Neural progenitor cell (in vitro differentiated cells): ENCODE measurements at regions not wholly inside any gene's neighbourhood (a gene's known extent, or its start where the extent isn't known, plus 50 kb on each side); places are given as distances from the start of the nearest gene placed in this dataset.

Experiments
- DNase-seq: peaks from one replicate; pipeline ENCODE4 v3.0.0-alpha.2; 2016; ENCODE audit warnings: low spot score
- H2AFZ ChIP-seq: fragments of 200-600 bp; sonication (generic); replicated peaks from 2 replicates; pipeline ENCODE4 v1.6.1; 2016; ENCODE audit warnings: antibody characterized with exemption
- H3F3A ChIP-seq: fragments of 200-600 bp; sonication (generic); 2 replicates; pipeline ENCODE4 v1.6.1; 2016; ENCODE audit warnings: antibody characterized with exemption, low read depth
- H3K27ac ChIP-seq: fragments of 200-600 bp; sonication (generic); 2 replicates; pipeline ENCODE4 v1.5.1; 2016; ENCODE audit warnings: mild to moderate bottlenecking
- H3K27me3 ChIP-seq: fragments of 200-600 bp; sonication (generic); 2 replicates; pipeline ENCODE4 v1.6.1; 2016; ENCODE audit warnings: mild to moderate bottlenecking, moderate library complexity
- H3K36me3 ChIP-seq: fragments of 200-600 bp; sonication (generic); 2 replicates; pipeline ENCODE4 v1.5.1; 2016
- H3K4me1 ChIP-seq: fragments of 200-600 bp; sonication (generic); 2 replicates; pipeline ENCODE4 v1.6.1; 2016; ENCODE audit warnings: mixed run types
- H3K4me2 ChIP-seq: fragments of 200-600 bp; sonication (generic); 2 replicates; pipeline ENCODE4 v1.6.1; 2016
- H3K4me3 ChIP-seq: fragments of 200-600 bp; sonication (generic); 2 replicates; pipeline ENCODE4 v1.5.1; 2016
- H3K79me2 ChIP-seq: fragments of 200-600 bp; sonication (generic); 2 replicates; pipeline ENCODE4 v1.6.1; 2016; ENCODE audit warnings: low read depth
- H3K9ac ChIP-seq: fragments of 200-600 bp; sonication (generic); 2 replicates; pipeline ENCODE4 v1.6.1; 2016
- H3K9me3 ChIP-seq: fragments of 200-600 bp; sonication (generic); 2 replicates; pipeline ENCODE4 v1.5.1; 2016; ENCODE audit warnings: low read depth
- H4K20me1 ChIP-seq: fragments of 200-600 bp; sonication (generic); 2 replicates; pipeline ENCODE4 v1.6.1; 2016; ENCODE audit warnings: low read depth
- H3K27ac Mint-ChIP-seq: 3 replicates; pipeline ENCODE4 v1.8.0; 2021; ENCODE audit warnings: mixed read lengths
- H3K27me3 Mint-ChIP-seq: 2 replicates; pipeline ENCODE4 v1.8.0; 2022; ENCODE audit warnings: low read depth, mild to moderate bottlenecking, inconsistent platforms, moderate library complexity, mixed read lengths; ENCODE audit not compliant: insufficient read depth
- H3K36me3 Mint-ChIP-seq: 3 replicates; pipeline ENCODE4 v1.8.0; 2021; ENCODE audit warnings: mixed read lengths
- H3K4me1 Mint-ChIP-seq: 3 replicates; pipeline ENCODE4 v1.8.0; 2021; ENCODE audit warnings: mixed read lengths
- H3K4me3 Mint-ChIP-seq: 3 replicates; pipeline ENCODE4 v1.8.0; 2021; ENCODE audit warnings: mild to moderate bottlenecking, moderate library complexity, mixed read lengths
- H3K9me3 Mint-ChIP-seq: 3 replicates; pipeline ENCODE4 v1.8.0; 2020; ENCODE audit warnings: mixed read lengths
- EZH2 ChIP-seq: fragments of 200-600 bp; sonication (generic); IDR thresholded peaks from 2 replicates; pipeline ENCODE4 v1.6.1; 2017; ENCODE audit warnings: antibody characterized with exemption, mild to moderate bottlenecking, moderate library complexity
- EZH2phosphoT487 ChIP-seq: fragments of 200-600 bp; sonication (generic); IDR thresholded peaks from 2 replicates; pipeline ENCODE4 v1.6.1; 2017; ENCODE audit warnings: antibody characterized with exemption
- TF ChIP-seq, protein P1 (sequence below): fragments of 200-600 bp; sonication (generic); IDR thresholded peaks from 2 replicates; pipeline ENCODE4 v1.5.1; 2017; ENCODE audit warnings: antibody characterized with exemption, mild to moderate bottlenecking

DNA sequence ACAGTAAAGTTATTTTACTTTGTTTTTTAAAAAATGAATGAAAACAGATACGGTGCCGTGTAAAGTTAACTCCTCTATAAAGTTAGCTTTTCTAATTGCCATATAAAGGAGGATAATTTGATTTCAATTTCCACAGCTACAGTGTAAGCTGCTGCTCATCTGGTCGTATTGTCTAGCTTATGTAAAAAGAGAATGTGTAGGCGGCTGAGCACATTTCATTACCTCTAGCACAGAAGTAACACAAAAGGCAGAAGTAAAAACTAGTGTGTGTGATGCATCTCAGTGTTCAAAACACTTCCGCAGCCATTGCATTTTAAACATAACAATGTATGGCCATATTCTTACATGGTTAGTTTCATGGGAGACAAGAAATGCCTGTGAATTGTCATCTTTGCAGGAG, 105.0 kb upstream of the P2RY1 start:
- no peaks in the 10 kb centered on the region for H3K4me1 Mint-ChIP-seq

DNA sequence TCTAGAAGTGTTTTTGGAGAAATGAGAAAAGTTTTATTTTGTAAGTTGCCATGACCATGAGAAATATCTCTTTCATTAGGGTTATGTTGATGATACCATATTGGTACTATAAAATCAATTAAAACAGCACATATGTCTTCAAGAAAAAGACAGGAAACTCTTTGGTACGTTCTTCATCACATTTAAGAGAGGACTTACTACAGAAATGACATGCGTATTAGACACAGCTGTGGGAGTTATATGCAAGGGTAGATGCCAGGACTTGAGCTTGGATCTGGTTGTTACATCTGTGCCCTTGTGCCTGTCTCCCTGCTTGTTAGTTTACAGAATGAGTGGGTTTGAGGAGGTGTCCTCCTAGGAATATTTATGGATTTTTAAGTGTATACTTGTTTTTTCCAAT, 103.4 kb upstream of the P2RY1 start:
- H3K27me3 ChIP-seq = no peaks in the 10 kb centered on the region

More for the DNA sequence above, 105.0 kb upstream of the P2RY1 start:
- Mint-ChIP-seq H3K27me3 (peaks cover 3% of the 10 kb centered on the region), H3K27ac (no peak overlapping the region), H3K36me3 (no peaks in the 10 kb centered on the region), H3K4me3 (no peak overlapping the region), H3K9me3 (no peaks in the 10 kb centered on the region)
- no peaks in the 10 kb centered on the region for H3K27me3 ChIP-seq
- TF ChIP-seq, protein P1, sequence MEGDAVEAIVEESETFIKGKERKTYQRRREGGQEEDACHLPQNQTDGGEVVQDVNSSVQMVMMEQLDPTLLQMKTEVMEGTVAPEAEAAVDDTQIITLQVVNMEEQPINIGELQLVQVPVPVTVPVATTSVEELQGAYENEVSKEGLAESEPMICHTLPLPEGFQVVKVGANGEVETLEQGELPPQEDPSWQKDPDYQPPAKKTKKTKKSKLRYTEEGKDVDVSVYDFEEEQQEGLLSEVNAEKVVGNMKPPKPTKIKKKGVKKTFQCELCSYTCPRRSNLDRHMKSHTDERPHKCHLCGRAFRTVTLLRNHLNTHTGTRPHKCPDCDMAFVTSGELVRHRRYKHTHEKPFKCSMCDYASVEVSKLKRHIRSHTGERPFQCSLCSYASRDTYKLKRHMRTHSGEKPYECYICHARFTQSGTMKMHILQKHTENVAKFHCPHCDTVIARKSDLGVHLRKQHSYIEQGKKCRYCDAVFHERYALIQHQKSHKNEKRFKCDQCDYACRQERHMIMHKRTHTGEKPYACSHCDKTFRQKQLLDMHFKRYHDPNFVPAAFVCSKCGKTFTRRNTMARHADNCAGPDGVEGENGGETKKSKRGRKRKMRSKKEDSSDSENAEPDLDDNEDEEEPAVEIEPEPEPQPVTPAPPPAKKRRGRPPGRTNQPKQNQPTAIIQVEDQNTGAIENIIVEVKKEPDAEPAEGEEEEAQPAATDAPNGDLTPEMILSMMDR = no peak
- no peak for TF ChIP-seq EZH2
- no peak for TF ChIP-seq EZH2phosphoT487
- peaks cover 10% of the 10 kb centered on the region for H3K4me1 ChIP-seq
- H3K9ac ChIP-seq = no peak overlapping the region
- no peaks in the 10 kb centered on the region for H3F3A ChIP-seq
- no peak for DNase-seq
- H3K4me2 ChIP-seq = no peak overlapping the region
- H3K4me3 ChIP-seq = no peak overlapping the region
- no peaks in the 10 kb centered on the region for H4K20me1 ChIP-seq
- no peaks in the 10 kb centered on the region for H3K79me2 ChIP-seq
- no peaks in the 10 kb centered on the region for H3K9me3 ChIP-seq
- no peak overlapping the region for H2AFZ ChIP-seq
- H3K36me3 ChIP-seq = no peaks in the 10 kb centered on the region
- H3K27ac ChIP-seq = no peak overlapping the region

DNA sequence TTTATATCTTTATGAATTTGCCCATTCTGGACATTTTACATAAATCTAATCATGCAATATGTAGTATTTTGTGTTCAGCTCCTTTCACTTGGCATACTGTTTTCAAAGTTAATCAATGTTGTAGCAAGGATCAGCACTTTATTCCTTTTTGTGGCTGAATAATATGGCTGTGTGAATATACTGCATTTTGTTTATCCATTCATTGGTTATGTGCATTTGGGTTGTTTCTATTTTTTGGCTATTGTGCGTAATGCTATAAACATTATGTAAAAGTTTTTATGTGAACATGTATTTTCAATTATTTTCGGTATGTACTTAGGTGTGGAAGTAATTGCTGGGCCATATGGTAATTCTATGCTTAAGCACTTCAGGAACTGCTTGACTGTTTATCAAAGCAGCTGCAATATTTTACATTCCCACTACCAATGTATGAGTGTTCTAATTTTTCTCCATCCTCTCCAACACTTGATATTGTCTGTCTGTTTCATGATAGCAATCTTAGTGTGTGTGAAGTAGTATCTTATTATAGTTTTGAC, 101.3 kb upstream of the P2RY1 start:
- Histone ChIP-seq H3K36me3 (no peaks in the 10 kb centered on the region), H3K9ac (no peak overlapping the region), H3K9me3 (no peaks in the 10 kb centered on the region), H3K79me2 (no peaks in the 10 kb centered on the region), H3F3A (no peaks in the 10 kb centered on the region), H2AFZ (no peak overlapping the region), H3K4me3 (no peak overlapping the region), H3K4me2 (no peak overlapping the region), H3K4me1 (no peaks in the 10 kb centered on the region), H4K20me1 (no peaks in the 10 kb centered on the region), H3K27me3 (no peaks in the 10 kb centered on the region), H3K27ac (no peak overlapping the region)
- no peak overlapping the region for H3K27ac Mint-ChIP-seq
- peaks cover 3% of the 10 kb centered on the region for H3K27me3 Mint-ChIP-seq
- no peak for DNase-seq
- H3K36me3 Mint-ChIP-seq = no peaks in the 10 kb centered on the region
- TF ChIP-seq EZH2phosphoT487 (no peak), EZH2 (no peak)
- TF ChIP-seq, protein P1 = no peak
- H3K4me3 Mint-ChIP-seq = no peak overlapping the region
- no peaks in the 10 kb centered on the region for H3K4me1 Mint-ChIP-seq
- H3K9me3 Mint-ChIP-seq = no peaks in the 10 kb centered on the region

More for the DNA sequence above, 103.4 kb upstream of the P2RY1 start:
- no peaks in the 10 kb centered on the region for H3K79me2 ChIP-seq
- Mint-ChIP-seq H3K9me3 (no peaks in the 10 kb centered on the region), H3K36me3 (no peaks in the 10 kb centered on the region), H3K4me3 (no peak overlapping the region), H3K27ac (no peak overlapping the region), H3K27me3 (peaks cover 3% of the 10 kb centered on the region), H3K4me1 (no peaks in the 10 kb centered on the region)
- TF ChIP-seq EZH2 (no peak), EZH2phosphoT487 (no peak)
- TF ChIP-seq, protein P1 = no peak
- no peaks in the 10 kb centered on the region for H4K20me1 ChIP-seq
- H3K4me1 ChIP-seq = peaks cover 5% of the 10 kb centered on the region
- DNase-seq = no peak
- H3K4me3 ChIP-seq = no peak overlapping the region
- no peak overlapping the region for H3K9ac ChIP-seq
- no peaks in the 10 kb centered on the region for H3F3A ChIP-seq
- no peaks in the 10 kb centered on the region for H3K9me3 ChIP-seq
- no peak overlapping the region for H3K4me2 ChIP-seq
- H3K36me3 ChIP-seq = no peaks in the 10 kb centered on the region
- no peak overlapping the region for H3K27ac ChIP-seq
- H2AFZ ChIP-seq = no peak overlapping the region
